ENCODE measurements at regions not wholly inside any gene's neighbourhood (a gene's known extent, or its start where the extent isn't known, plus 50 kb on each side); places are given as distances from the start of the nearest gene placed in this dataset.
"Not testable (repeated sequence)": the region's sequence is repeated elsewhere in the genome, so short reads cannot be mapped to it uniquely, and the experiment has no call there.

DNA sequence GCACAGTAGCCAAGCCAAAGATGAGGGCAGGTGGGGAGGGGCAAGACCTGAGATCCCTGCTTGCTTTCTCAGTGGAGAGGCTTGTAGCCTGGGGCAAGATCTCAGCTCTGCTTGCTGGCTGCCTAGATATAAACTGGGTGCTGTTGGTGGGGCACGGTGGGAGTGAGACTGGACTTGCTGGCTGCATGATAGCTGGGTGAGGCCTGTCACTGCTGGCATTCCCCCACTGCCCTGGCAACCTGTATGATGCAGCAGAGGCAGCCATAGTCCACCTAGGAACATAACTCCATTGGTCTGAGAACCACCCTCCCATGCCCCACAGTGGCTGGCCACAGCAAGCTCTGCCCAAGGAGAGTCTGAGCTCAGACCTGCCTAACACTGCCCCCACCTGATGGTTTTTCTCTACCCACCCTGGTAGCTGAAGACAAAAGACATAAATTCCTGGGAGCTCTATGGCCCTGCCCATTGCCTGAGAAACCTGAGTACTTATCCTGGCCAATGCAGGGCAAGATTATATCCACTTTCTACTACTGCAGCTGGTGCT is 261.9 kb upstream of the DEPDC1 start:
- Histone ChIP-seq H3K27me3 (no peaks in the 10 kb centered on the region), H3K4me1 (no peaks in the 10 kb centered on the region), H3K36me3 (ENCODE audit: low read depth, missing control alignments) (no peaks in the 10 kb centered on the region), H3K9me3 (no peaks in the 10 kb centered on the region), H3K27ac (no peak overlapping the region), H3K4me3 (no peak overlapping the region)
- TF ChIP-seq, protein P1, sequence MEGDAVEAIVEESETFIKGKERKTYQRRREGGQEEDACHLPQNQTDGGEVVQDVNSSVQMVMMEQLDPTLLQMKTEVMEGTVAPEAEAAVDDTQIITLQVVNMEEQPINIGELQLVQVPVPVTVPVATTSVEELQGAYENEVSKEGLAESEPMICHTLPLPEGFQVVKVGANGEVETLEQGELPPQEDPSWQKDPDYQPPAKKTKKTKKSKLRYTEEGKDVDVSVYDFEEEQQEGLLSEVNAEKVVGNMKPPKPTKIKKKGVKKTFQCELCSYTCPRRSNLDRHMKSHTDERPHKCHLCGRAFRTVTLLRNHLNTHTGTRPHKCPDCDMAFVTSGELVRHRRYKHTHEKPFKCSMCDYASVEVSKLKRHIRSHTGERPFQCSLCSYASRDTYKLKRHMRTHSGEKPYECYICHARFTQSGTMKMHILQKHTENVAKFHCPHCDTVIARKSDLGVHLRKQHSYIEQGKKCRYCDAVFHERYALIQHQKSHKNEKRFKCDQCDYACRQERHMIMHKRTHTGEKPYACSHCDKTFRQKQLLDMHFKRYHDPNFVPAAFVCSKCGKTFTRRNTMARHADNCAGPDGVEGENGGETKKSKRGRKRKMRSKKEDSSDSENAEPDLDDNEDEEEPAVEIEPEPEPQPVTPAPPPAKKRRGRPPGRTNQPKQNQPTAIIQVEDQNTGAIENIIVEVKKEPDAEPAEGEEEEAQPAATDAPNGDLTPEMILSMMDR (IDR thresholded peaks at IDR 0.05), result no peak
- TF ChIP-seq POLR2A (IDR thresholded peaks at IDR 0.05), result no peak
- intact Hi-C loops (cut with DNase I; ENCODE audit: low total_unique reads), result no loop called here
- DNase-seq, result no peak
- 83 to 85% methylated on average over 1 of the region's 1 CpG for whole genome bisulfite sequencing, 2 donors

DNA sequence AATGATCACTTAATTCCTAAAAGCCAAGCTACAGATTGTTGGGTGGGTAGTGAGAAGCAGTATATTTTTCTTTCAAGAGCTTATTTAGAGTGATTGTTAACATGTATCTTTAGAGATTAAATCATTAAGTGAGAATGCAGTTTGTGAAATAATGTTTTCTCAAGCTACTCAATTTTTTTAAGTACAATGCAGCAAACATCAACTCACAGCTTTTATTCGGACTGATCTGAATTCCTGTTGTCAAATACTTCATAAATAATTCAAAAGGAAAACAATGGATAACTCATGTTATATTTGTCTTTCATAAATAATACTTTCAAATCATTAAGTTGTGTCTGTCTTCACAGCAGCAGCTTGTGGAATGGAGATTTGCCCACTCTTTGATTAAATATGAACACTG is 271.1 kb upstream of the DEPDC1 start:
- no peak for DNase-seq
- intact Hi-C loops (cut with DNase I; ENCODE audit: low total_unique reads), result no loop called here
- Histone ChIP-seq H3K9me3 (no peaks in the 10 kb centered on the region), H3K4me3 (no peak overlapping the region), H3K27me3 (no peaks in the 10 kb centered on the region), H3K4me1 (no peaks in the 10 kb centered on the region), H3K36me3 (ENCODE audit: low read depth, missing control alignments) (no peaks in the 10 kb centered on the region), H3K27ac (no peak overlapping the region)
- WGBS, 2 donors, result 29 to 44% methylated on average over 1 of the region's 1 CpG
- no peak for TF ChIP-seq POLR2A (IDR thresholded peaks at IDR 0.05)
- TF ChIP-seq, protein P1 (IDR thresholded peaks at IDR 0.05), result no peak

DNA sequence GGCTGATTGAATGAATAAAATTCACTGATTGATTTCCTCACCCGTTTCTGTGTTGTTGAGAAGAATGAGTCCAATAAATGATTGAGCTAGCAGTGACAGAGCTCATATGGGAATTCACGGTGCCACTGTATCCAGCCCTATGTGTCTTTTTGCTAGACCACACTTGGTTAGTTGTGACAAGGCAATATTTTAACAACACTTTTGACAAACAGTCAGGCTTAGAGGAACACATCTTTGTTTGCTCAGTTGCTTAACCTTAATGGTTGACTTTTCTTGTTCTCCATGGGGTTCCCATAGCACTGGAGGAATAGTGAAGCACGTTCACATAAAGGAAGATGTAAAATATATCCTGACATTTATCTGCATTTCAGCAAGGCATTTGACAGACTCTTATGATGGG is 273.9 kb upstream of the DEPDC1 start:
- WGBS, 2 donors, result 85 to 94% methylated on average over 3 of the region's 3 CpGs
- H3K4me3 ChIP-seq, result no peak overlapping the region
- H3K9me3 ChIP-seq, result no peaks in the 10 kb centered on the region
- TF ChIP-seq POLR2A (IDR thresholded peaks at IDR 0.05), result no peak
- TF ChIP-seq, protein P1 (IDR thresholded peaks at IDR 0.05), result no peak
- H3K27me3 ChIP-seq, result no peaks in the 10 kb centered on the region
- DNase-seq, result no peak
- intact Hi-C loops (cut with DNase I; ENCODE audit: low total_unique reads), result no loop called here
- H3K27ac ChIP-seq, result no peak overlapping the region
- H3K4me1 ChIP-seq, result no peaks in the 10 kb centered on the region
- no peaks in the 10 kb centered on the region for H3K36me3 ChIP-seq (ENCODE audit: low read depth, missing control alignments)

DNA sequence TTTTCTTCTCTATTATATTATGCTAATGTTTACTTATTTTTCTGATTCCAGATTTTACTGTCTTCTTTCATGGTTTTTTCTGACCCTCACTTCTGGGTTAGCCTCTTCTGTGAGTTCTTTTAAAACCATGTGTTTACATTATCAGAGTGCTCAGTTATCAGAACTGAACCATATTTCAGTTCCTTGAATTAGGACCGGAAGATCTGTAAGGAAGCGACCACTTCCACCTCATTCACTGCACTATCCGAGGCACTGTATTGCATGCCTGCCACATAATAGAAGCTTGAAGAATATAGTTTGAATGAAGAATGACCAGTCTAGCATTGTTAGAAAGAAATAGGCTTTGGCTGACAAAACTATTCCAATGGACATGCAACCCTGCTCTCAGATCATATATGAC is 281.0 kb upstream of the DEPDC1 start:
- H3K9me3 ChIP-seq, result no peaks in the 10 kb centered on the region
- DNase-seq, result no peak
- H3K36me3 ChIP-seq (ENCODE audit: low read depth, missing control alignments), result no peaks in the 10 kb centered on the region
- H3K4me1 ChIP-seq, result no peaks in the 10 kb centered on the region
- H3K27ac ChIP-seq, result no peak overlapping the region
- no peak overlapping the region for H3K4me3 ChIP-seq
- TF ChIP-seq POLR2A (IDR thresholded peaks at IDR 0.05), result no peak
- TF ChIP-seq, protein P1 (IDR thresholded peaks at IDR 0.05), result no peak
- intact Hi-C loops (cut with DNase I; ENCODE audit: low total_unique reads), result no loop called here
- WGBS, 2 donors, result 70 to 83% methylated on average over 3 of the region's 3 CpGs
- no peaks in the 10 kb centered on the region for H3K27me3 ChIP-seq

DNA sequence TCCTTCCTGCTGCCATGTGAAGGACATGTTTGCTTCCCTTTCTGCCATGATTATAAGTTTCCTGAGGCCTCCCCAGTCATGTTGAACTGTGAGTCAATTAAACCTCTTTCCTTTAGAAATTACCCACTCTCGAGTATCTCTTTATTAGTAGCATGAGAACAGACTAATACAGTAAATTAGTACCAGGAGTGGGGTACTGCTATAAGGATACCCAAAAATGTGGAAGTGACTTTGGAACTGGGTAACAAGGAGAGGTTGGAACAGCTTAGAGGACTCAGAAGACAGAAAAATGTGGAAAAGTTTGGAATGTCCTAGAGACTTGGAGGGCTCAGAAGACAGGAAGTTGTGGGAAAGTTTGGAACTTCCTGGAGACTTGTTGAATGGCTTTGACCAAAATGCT is 283.0 kb upstream of the DEPDC1 start:
- DNase-seq; H3K36me3 ChIP-seq (ENCODE audit: low read depth, missing control alignments); H3K4me1 ChIP-seq; H3K27me3 ChIP-seq; H3K4me3 ChIP-seq; intact Hi-C loops (cut with DNase I; ENCODE audit: low total_unique reads); H3K9me3 ChIP-seq; H3K27ac ChIP-seq: not testable (repeated sequence)
- WGBS, 2 donors, result 75 to 100% methylated on average over 1 of the region's 1 CpG
